K562 (cell line): ENCODE measurements at regions not wholly inside any gene's neighbourhood (a gene's known extent, or its start where the extent isn't known, plus 50 kb on each side); places are given as distances from the start of the nearest gene placed in this dataset.

ENCODE experiments used
- ATAC-seq: fragments of 200-7000 bp; cut with Tn5 transposase; 3 replicates; pipeline ENCODE4 v1.9.1; 2020; ENCODE audit warnings: moderate library complexity
- BruUV-seq: library from RNA; stranded (reverse); fragments of 400-500 nt; replicated peaks from 2 replicates; lab custom pipeline; 2021; lab: Mats Ljungman, UMichigan
- CTCF ChIA-PET: fragments of 300-600 bp; formaldehyde crosslinking; extraction: SDS; loops from one replicate; lab custom pipeline; 2021; ENCODE audit warnings: low intra/inter-chr PET ratio; lab: Yijun Ruan, JAX
- POLR2A ChIA-PET: fragments of 300-600, 350-650 bp; sonication (Branson Sonifier 250); formaldehyde crosslinking; extraction: SDS; loops from one replicate; lab custom pipeline; 2021; ENCODE audit warnings: antibody characterized with exemption, inconsistent platforms; lab: Yijun Ruan, JAX
- DNase-seq, 4 experiments: peaks; one replicate each; pipeline versions ENCODE4 v3.0.0 to v3.0.0-alpha.2; 2011 to 2018; ENCODE audit warnings: low spot score in 3 of 4, mixed read lengths in 3 of 4; ENCODE audit errors: extremely low read depth in 1 of 4
- FAIRE-seq: peaks from 2 replicates; lab custom pipeline; 2011; peaks lifted over from hg19 to GRCh38; lab: Jason Lieb, UNC
- H2AFZ ChIP-seq: 2 replicates; pipeline ENCODE4 v1.6.0; 2011; ENCODE audit warnings: low read depth, low read length, control low read depth, inconsistent platforms
- H3K27ac ChIP-seq: fragments of 200-600 bp; 3 replicates; pipeline ENCODE4 v1.8.0; 2011; ENCODE audit warnings: low read depth, mild to moderate bottlenecking, control low read depth, inconsistent platforms, low read length, moderate library complexity, mixed read lengths; ENCODE audit errors: extremely low read depth
- H3K27me3 ChIP-seq, 2 experiments: fragments of 300-600 bp in 1 of 2; 2 replicates in 1 of 2; 3 replicates in 1 of 2; pipeline versions ENCODE4 v1.6.0 to v1.8.0; 2011; ENCODE audit warnings: inconsistent platforms in 2 of 2, low read length in 2 of 2, mild to moderate bottlenecking in 1 of 2, mixed read lengths in 1 of 2, moderate library complexity in 1 of 2; ENCODE audit not compliant: control insufficient read depth in 2 of 2, insufficient read depth in 2 of 2
- H3K36me3 ChIP-seq: fragments of 300-600 bp; 3 replicates; pipeline ENCODE4 v1.8.0; 2011; ENCODE audit warnings: mild to moderate bottlenecking, low read length, inconsistent platforms; ENCODE audit not compliant: control insufficient read depth, insufficient read depth
- H3K4me1 ChIP-seq, 2 experiments: fragments of 200-600 bp in 1 of 2; replicated peaks in 1 of 2; 2 replicates in 1 of 2; 3 replicates in 1 of 2; pipeline versions ENCODE4 v1.5.1 to v1.8.0; 2011; ENCODE audit warnings: inconsistent platforms in 2 of 2, low read length in 2 of 2, mild to moderate bottlenecking in 1 of 2, mixed read lengths in 1 of 2, moderate library complexity in 1 of 2; ENCODE audit not compliant: control insufficient read depth in 2 of 2, insufficient read depth in 2 of 2
- H3K4me2 ChIP-seq: 2 replicates; pipeline ENCODE4 v1.6.1; 2011; ENCODE audit warnings: low read length, control low read depth, inconsistent platforms, mixed read lengths; ENCODE audit not compliant: insufficient read depth
- H3K4me3 ChIP-seq: fragments of 200-600 bp; sonication (generic), shearing (Covaris generic); 2 replicates; pipeline ENCODE4 v1.5.1; 2016; ENCODE audit warnings: control low read depth, inconsistent platforms
- H3K79me2 ChIP-seq: fragments of 200-600 bp; 3 replicates; pipeline ENCODE4 v1.8.0; 2011; ENCODE audit warnings: low read length, inconsistent platforms; ENCODE audit not compliant: control insufficient read depth, insufficient read depth
- H3K9ac ChIP-seq, 2 experiments: 2 replicates each; pipeline versions ENCODE4 v1.6.0 to v1.6.1; 2011; ENCODE audit warnings: low read depth in 2 of 2, low read length in 2 of 2, control low read depth in 1 of 2, inconsistent platforms in 1 of 2, mild to moderate bottlenecking in 1 of 2, mixed read lengths in 1 of 2; ENCODE audit not compliant: insufficient read depth in 1 of 2
- H3K9me1 ChIP-seq: one replicate; pipeline ENCODE4 v1.6.0; 2011; ENCODE audit warnings: inconsistent platforms, mild to moderate bottlenecking, low read length, moderate library complexity; ENCODE audit not compliant: control insufficient read depth, insufficient read depth
- H3K9me3 ChIP-seq: replicated peaks from 2 replicates; pipeline ENCODE4 v1.5.1; 2011; ENCODE audit warnings: low read depth, low read length, inconsistent platforms; ENCODE audit not compliant: control insufficient read depth, insufficient read depth
- H4K20me1 ChIP-seq: replicated peaks from 2 replicates; pipeline ENCODE4 v1.6.1; 2011; ENCODE audit warnings: low read length, inconsistent platforms, mixed read lengths; ENCODE audit not compliant: control insufficient read depth, insufficient read depth
- CREB3L1 ChIP-seq: fragments of 450-650 bp; IDR thresholded peaks from 2 replicates; pipeline ENCODE4 v1.6.1; 2014; ENCODE audit warnings: low read depth, mild to moderate bottlenecking, moderate library complexity, borderline replicate concordance
- CREBBP ChIP-seq: IDR thresholded peaks from one replicate; pipeline ENCODE4 v1.6.1; 2012; ENCODE audit warnings: low read depth, mild to moderate bottlenecking, control low read depth, inconsistent platforms, low read length
- DEAF1 ChIP-seq: fragments of 450-650 bp; formaldehyde crosslinking; IDR thresholded peaks from 2 replicates; pipeline ENCODE4 v1.4.0; 2020; ENCODE audit warnings: mild to moderate bottlenecking, moderate library complexity
- EGR1 ChIP-seq: fragments of 450-650 bp; conservative IDR thresholded peaks from 2 replicates; pipeline ENCODE4 v1.6.1; 2017; ENCODE audit warnings: mild to moderate bottlenecking
- KDM1A ChIP-seq, 2 experiments: fragments of 450-650 bp; IDR thresholded peaks; 2 replicates each; pipeline ENCODE4 v1.6.1; 2016; ENCODE audit warnings: mild to moderate bottlenecking in 2 of 2
- PML ChIP-seq: IDR thresholded peaks from 2 replicates; pipeline ENCODE4 v1.6.1; 2012; ENCODE audit warnings: low read length, inconsistent platforms
- RFX7 ChIP-seq: fragments of 250-450 bp; sonication (Bioruptor Pico); IDR thresholded peaks from 2 replicates; pipeline ENCODE4 v1.5.1; 2021; ENCODE audit warnings: mild to moderate bottlenecking
- SAFB2 ChIP-seq: fragments of 200-400 bp; formaldehyde crosslinking; IDR thresholded peaks from 2 replicates; pipeline ENCODE4 v1.6.1; 2018; ENCODE audit warnings: borderline replicate concordance, low read length, low read depth, moderate library complexity; ENCODE audit not compliant: severe bottlenecking
- SETDB1 ChIP-seq: IDR thresholded peaks from one replicate; pipeline ENCODE4 v1.6.1; 2012; ENCODE audit warnings: low read length, control low read depth, inconsistent platforms
- SMARCE1 ChIP-seq: fragments of 450-650 bp; IDR thresholded peaks from 2 replicates; pipeline ENCODE4 v1.7.1; 2016; ENCODE audit warnings: mild to moderate bottlenecking
- SRSF7 ChIP-seq: fragments of 200-400 bp; formaldehyde crosslinking; optimal IDR thresholded peaks from 2 replicates; pipeline ENCODE3; 2017; ENCODE audit warnings: mild to moderate bottlenecking, low read depth, low read length
- ZNF511 ChIP-seq: sonication (generic); formaldehyde crosslinking; IDR thresholded peaks from 2 replicates; pipeline ENCODE4 v1.8.0; 2022; ENCODE audit warnings: mild to moderate bottlenecking, missing genetic modification reagents
- WGBS: fragments of 100-300 bp; shearing (Covaris generic); methylation state at CpG from one replicate; pipeline ENCODE4 v1.1.6; 2016; ENCODE audit warnings: low coverage, mixed read lengths; ENCODE audit not compliant: insufficient coverage; ENCODE audit errors: missing lambda C conversion rate; 5-methylcytosine and 5-hydroxymethylcytosine counted together
- in situ Hi-C: fragments of 300-500 bp; cut with MboI; formaldehyde crosslinking; loops from 4 replicates; pipeline ENCODE4 v1.15.0; 2018; ENCODE audit warnings: inconsistent platforms, mixed read lengths
- intact Hi-C: fragments of 100-400 bp; cut with micrococcal nuclease; formaldehyde crosslinking; loops from 2 replicates; pipeline ENCODE4 v1.14.2; 2022

- Histone ChIP-seq H3K9ac (no peak overlapping the region), H3K9me3 (no peaks in the 10 kb centered on the region), H3K4me2 (no peak overlapping the region), H3K79me2 (no peaks in the 10 kb centered on the region), H3K4me1 (no peaks in the 10 kb centered on the region), H4K20me1 (no peaks in the 10 kb centered on the region), H3K4me3 (no peak overlapping the region), H3K27me3 (no peaks in the 10 kb centered on the region), H2AFZ (no peak overlapping the region), H3K27ac (no peak overlapping the region), H3K9me1 (no peaks in the 10 kb centered on the region), H3K36me3 (no peaks in the 10 kb centered on the region)
- CTCF ChIA-PET: no interaction called here
- 0% methylated on average over 1 of the region's 1 CpG for WGBS
- intact Hi-C loops (no loop called here), in situ Hi-C loops (no loop called here)
- no peak for TF ChIP-seq DEAF1 (CRISPR knock-in tag)
- no peak for TF ChIP-seq SETDB1
- TF ChIP-seq CREBBP: no peak
- TF ChIP-seq SRSF7: no peak
- TF ChIP-seq KDM1A (IDR thresholded peaks at IDR 0.05): no peak
- no peak for TF ChIP-seq SAFB2
- TF ChIP-seq EGR1: no peak
- TF ChIP-seq SMARCE1: no peak
- no peak for TF ChIP-seq ZNF511
- no peak for TF ChIP-seq PML
- TF ChIP-seq RFX7 (CRISPR knock-in tag): no peak
- no peak for TF ChIP-seq CREB3L1
- ATAC-seq: no peak
- DNase-seq: no peak
- BruUV-seq: no TSS peak
- POLR2A ChIA-PET: no interaction called here
- FAIRE-seq: no peak
Observed at GRCh38 chr18:38576349-38576748, 1010.8 kb upstream of the CELF4 start.
